ENCODE measurements at regions not wholly inside any gene's neighbourhood (a gene's known extent, or its start where the extent isn't known, plus 50 kb on each side); places are given as distances from the start of the nearest gene placed in this dataset. TPM values are rescaled to one million over a fixed set of nuclear protein-coding genes. Genes with fewer than 3 reads are reported as not detected.

DNA sequence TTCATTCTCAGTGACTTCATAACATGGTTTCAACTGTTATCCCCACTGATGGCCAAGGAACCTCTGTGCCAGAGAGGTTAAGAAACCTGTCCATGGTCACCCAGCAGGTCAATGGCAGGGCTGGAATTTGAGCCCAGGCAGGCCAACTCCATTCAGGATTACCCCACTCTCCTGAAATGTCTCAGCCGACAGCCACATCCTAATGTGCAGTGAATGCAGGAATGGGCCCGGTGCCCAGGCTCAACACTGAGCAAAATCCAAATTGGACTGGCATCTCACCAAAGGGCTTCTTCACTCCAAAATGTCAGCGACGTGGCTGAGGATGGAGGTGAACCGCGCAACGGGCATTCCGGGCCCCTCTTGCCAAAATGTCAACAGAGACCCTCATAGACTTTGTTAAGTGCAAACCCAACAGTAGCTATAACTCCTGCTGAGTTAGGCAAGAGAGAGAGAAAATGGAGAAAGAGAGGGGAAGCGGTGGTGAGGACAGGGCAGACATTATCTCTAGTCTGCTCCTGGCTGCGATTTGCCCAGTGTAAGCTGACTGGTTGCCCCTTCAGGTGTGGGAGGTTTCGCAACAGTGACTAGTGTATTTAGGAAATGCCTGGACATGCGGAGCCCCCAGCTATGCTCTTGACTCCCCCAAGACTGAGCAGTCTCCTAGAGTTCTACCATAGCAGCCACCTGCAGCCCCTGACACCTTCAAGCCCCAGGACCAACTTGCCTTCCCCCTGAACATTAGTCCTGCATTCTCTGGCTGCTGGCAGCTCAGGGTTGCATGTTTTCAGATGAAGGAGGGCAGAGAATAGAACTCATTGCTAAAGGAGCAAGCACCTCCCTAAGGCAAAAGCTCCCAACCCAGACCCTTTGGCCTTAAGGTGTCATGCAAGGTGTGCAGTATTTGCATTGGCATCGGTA is 167.7 kb downstream of the ANAPC1 start:
- Histone ChIP-seq H3K4me3 (ENCODE audit: low read depth, low read length, poor library complexity, severe bottlenecking) (no peak overlapping the region), H3K9me2 (ENCODE audit: insufficient read depth, low read length) (no peaks in the 10 kb centered on the region), H3K9me3 (ENCODE audit: low read length) (peaks cover 12% of the 10 kb centered on the region; the same call in 1 of the 2 replicates), H4K20me1 (ENCODE audit: insufficient read depth, low read length) (no peaks in the 10 kb centered on the region), H3K36me3 (ENCODE audit: insufficient read depth, low read length) (no peaks in the 10 kb centered on the region; the same call in 1 of the 2 replicates), H3K4me1 (ENCODE audit: insufficient read depth, low read length, poor library complexity, severe bottlenecking) (peaks cover 2% of the 10 kb centered on the region), H2AFZ (ENCODE audit: low read length) (no peak overlapping the region), H3K79me2 (ENCODE audit: insufficient read depth, low read depth, low read length) (no peaks in the 10 kb centered on the region), H3K27ac (ENCODE audit: low read depth, low read length, poor library complexity, severe bottlenecking) (no peak overlapping the region), H3K4me2 (ENCODE audit: low read length) (no peak overlapping the region)
- DNase-seq (ENCODE audit: low spot score): no peak
- no TSS peak for BruUV-seq (replicated peaks)
- TF ChIP-seq, protein P1, sequence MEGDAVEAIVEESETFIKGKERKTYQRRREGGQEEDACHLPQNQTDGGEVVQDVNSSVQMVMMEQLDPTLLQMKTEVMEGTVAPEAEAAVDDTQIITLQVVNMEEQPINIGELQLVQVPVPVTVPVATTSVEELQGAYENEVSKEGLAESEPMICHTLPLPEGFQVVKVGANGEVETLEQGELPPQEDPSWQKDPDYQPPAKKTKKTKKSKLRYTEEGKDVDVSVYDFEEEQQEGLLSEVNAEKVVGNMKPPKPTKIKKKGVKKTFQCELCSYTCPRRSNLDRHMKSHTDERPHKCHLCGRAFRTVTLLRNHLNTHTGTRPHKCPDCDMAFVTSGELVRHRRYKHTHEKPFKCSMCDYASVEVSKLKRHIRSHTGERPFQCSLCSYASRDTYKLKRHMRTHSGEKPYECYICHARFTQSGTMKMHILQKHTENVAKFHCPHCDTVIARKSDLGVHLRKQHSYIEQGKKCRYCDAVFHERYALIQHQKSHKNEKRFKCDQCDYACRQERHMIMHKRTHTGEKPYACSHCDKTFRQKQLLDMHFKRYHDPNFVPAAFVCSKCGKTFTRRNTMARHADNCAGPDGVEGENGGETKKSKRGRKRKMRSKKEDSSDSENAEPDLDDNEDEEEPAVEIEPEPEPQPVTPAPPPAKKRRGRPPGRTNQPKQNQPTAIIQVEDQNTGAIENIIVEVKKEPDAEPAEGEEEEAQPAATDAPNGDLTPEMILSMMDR (conservative IDR thresholded peaks at IDR 0.05; ENCODE audit: low read length): no peak
- no peak for TF ChIP-seq EZH2phosphoT487 (IDR thresholded peaks at IDR 0.05; ENCODE audit: borderline replicate concordance, low read depth, low read length)
- intact Hi-C loops (cut with micrococcal nuclease; ENCODE audit: unreplicated experiment): no loop called here
- ChIA-PET CTCF (ENCODE audit: unreplicated experiment) (no interaction called here), POLR2A (interaction anchor here (0.6 kb wide), 1 partner anchor 941 kb away, joined by 3 read pairs; no protein-coding TSS in a partner anchor)

GRCh38 chr2:111716905-111717775 is 166.9 kb downstream of the ANAPC1 start:
- Histone ChIP-seq H3K9me3 (ENCODE audit: low read length) (peaks cover 3% of the 10 kb centered on the region; the same call in 1 of the 2 replicates), H3K36me3 (ENCODE audit: insufficient read depth, low read length) (no peaks in the 10 kb centered on the region; the same call in 1 of the 2 replicates), H3K4me3 (ENCODE audit: low read depth, low read length, poor library complexity, severe bottlenecking) (no peak overlapping the region), H3K4me2 (ENCODE audit: low read length) (no peak overlapping the region), H2AFZ (ENCODE audit: low read length) (no peak overlapping the region), H3K4me1 (ENCODE audit: insufficient read depth, low read length, poor library complexity, severe bottlenecking) (no peaks in the 10 kb centered on the region), H3K27ac (ENCODE audit: low read depth, low read length, poor library complexity, severe bottlenecking) (no peak overlapping the region), H3K79me2 (ENCODE audit: insufficient read depth, low read depth, low read length) (no peaks in the 10 kb centered on the region), H4K20me1 (ENCODE audit: insufficient read depth, low read length) (no peaks in the 10 kb centered on the region), H3K9me2 (ENCODE audit: insufficient read depth, low read length) (no peaks in the 10 kb centered on the region)
- intact Hi-C loops (cut with micrococcal nuclease; ENCODE audit: unreplicated experiment): no loop called here
- CTCF ChIA-PET (ENCODE audit: unreplicated experiment): no interaction called here
- TF ChIP-seq, protein P1 (conservative IDR thresholded peaks at IDR 0.05; ENCODE audit: low read length): no peak
- no peak for TF ChIP-seq EZH2phosphoT487 (IDR thresholded peaks at IDR 0.05; ENCODE audit: borderline replicate concordance, low read depth, low read length)
- POLR2A ChIA-PET: interaction anchor here (0.6 kb wide), 1 partner anchor 942 kb away, joined by 3 read pairs; no protein-coding TSS in a partner anchor
- no TSS peak for BruUV-seq (replicated peaks)
- DNase-seq (ENCODE audit: low spot score): no peak

Small RNA genes in the stretch of these regions (microRNA-seq; reads per million reads assigned to microRNA genes)
- gene MIR4435-2 (ENCODE audit: borderline replicate concordance): not detected

Small RNA genes in the stretch of these regions (small RNA-seq; reads per million reads assigned to genes)
- gene MIR4435-2: not detected
